ENCODE measurements at regions not wholly inside any gene's neighbourhood (a gene's known extent, or its start where the extent isn't known, plus 50 kb on each side); places are given as distances from the start of the nearest gene placed in this dataset.

DNA sequence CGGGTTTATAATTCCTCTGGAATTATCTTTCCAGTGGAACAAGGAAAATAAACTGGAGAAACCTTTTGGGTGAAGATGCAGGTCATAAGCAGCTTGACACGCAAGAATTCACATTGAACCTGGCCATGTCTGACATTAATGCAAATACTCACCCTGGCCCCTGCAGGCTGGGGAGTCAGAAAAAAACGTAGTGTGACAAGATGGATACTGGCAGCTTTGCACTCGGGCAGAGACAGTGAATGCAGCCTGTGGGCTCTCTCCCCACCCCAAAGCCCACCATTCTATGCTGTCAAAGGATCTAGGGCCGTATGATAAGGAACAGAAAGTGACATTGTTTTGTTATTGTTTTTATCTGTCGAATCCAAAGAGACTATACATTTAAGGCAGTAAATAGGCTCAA, 223.1 kb downstream of the RBM43 start:
- H4K20me1 ChIP-seq (ENCODE audit: insufficient read depth) = no peaks in the 10 kb centered on the region
- no peaks in the 10 kb centered on the region for H3K79me2 ChIP-seq (ENCODE audit: insufficient read depth)
- H2AFZ ChIP-seq = no peak overlapping the region
- DNase-seq = no peak
- H3K4me2 ChIP-seq (ENCODE audit: unreplicated experiment) = no peak overlapping the region
- no peak overlapping the region for H3K4me3 ChIP-seq
- no peaks in the 10 kb centered on the region for H3K9me2 ChIP-seq (ENCODE audit: insufficient read depth)
- no peaks in the 10 kb centered on the region for H3K36me3 ChIP-seq (ENCODE audit: low read depth)
- no peaks in the 10 kb centered on the region for H3K27me3 ChIP-seq (replicated peaks; ENCODE audit: insufficient read depth)
- no peak for TF ChIP-seq EZH2phosphoT487 (IDR thresholded peaks at IDR 0.05; ENCODE audit: insufficient read depth, low read depth)
- no peak for TF ChIP-seq EZH2 (IDR thresholded peaks at IDR 0.05; ENCODE audit: insufficient read depth, poor library complexity, severe bottlenecking)
- H3F3A ChIP-seq (ENCODE audit: insufficient read depth) = peaks cover 16% of the 10 kb centered on the region; the same call in 1 of the 2 replicates
- H3K27ac ChIP-seq = no peak overlapping the region
- H3K4me1 ChIP-seq (ENCODE audit: insufficient read depth) = peaks cover 18% of the 10 kb centered on the region
- WGBS, 2 experiments (ENCODE audit: low coverage in 1 of 2, low lambda C conversion rate in 2 of 2, missing lambda C conversion rate in 2 of 2) = 79 to 86% methylated on average over 6 of the region's 6 CpGs
- no peak overlapping the region for H3K9ac ChIP-seq
- H3K9me3 ChIP-seq (ENCODE audit: low read depth) = no peaks in the 10 kb centered on the region
- in situ Hi-C loops (cut with MboI) = loop anchor here (25.0 kb wide), 2 partner anchors 426 to 1451 kb away; partner anchors contain the start of gene MMADHC

DNA sequence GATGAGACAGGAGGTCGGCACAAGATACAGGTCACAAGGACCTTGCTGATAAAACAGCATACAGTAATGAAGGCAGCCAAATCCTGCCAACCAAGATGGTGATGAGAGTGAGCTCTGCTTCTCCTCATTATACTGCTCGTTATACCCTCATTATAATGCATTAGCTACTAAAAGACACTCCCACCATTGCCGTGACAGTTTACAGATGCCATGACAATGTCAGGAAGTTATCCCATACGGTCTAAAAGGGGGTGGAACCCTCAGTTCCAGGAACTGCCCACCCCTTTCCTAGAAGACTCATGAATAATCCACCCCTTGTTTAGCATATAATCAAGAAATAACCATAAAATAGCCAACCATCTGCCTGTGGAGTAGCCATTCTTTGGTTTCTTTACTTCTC, 224.2 kb downstream of the RBM43 start:
- WGBS, 2 experiments (ENCODE audit: low coverage in 1 of 2, low lambda C conversion rate in 2 of 2, missing lambda C conversion rate in 2 of 2) = 57 to 63% methylated on average over 4 of the region's 4 CpGs
- in situ Hi-C loops (cut with MboI) = loop anchor here (25.0 kb wide), 2 partner anchors 425 to 1450 kb away; partner anchors contain the start of gene MMADHC
- no peaks in the 10 kb centered on the region for H3K9me3 ChIP-seq (ENCODE audit: low read depth)

DNA sequence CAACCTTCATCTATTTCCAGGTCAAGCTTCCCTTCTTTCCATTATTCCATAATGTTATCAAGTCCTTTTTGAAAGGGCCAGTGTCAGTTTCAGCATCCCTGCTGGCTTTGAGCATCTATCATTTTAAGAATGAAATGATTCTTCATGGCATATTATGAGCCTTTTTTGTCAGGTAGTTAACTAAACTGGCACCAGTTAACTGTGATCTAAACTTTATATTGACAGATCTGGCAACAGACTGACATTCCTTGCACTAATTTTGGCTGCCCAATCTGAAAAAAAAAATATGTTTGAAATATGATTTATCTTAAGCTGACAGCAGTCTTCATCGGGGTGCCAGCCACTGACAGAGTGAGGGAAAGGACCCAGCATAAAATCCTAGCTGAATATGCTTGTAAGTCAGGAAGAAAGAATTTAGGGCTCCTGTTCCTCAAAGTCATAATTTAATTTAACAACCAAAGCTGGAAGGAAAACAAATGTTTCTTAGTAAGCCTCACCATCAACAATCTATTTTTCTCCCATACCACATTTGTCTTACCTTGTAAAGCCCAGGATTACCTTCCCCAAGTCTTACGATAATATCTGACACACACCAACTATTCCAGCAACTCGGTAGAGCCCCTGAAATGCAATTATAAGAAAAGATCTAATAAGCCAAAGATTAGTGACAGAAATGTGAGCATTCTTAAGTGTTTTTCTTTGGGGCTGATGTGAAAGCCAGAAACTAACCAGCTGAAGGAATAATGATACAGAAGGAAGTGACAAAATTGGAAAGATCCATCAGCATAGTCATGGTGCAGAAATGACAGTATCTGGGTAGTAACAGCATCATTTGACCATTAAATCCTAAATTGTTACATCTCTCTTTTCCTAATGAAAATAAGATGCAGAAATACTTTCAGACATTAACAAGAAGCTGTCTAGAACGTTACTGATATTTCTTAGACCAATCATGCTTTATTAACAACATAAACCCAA, 228.1 kb downstream of the RBM43 start:
- Histone ChIP-seq H3K79me2 (ENCODE audit: insufficient read depth) (no peaks in the 10 kb centered on the region), H3K36me3 (ENCODE audit: low read depth) (no peaks in the 10 kb centered on the region), H2AFZ (no peak overlapping the region), H3K4me3 (no peak overlapping the region), H3K4me2 (ENCODE audit: unreplicated experiment) (peak overlapping the region; percentile 15), H3K27me3 (replicated peaks; ENCODE audit: insufficient read depth) (no peaks in the 10 kb centered on the region), H3F3A (ENCODE audit: insufficient read depth) (peaks cover 47% of the 10 kb centered on the region), H4K20me1 (ENCODE audit: insufficient read depth) (no peaks in the 10 kb centered on the region), H3K9me2 (ENCODE audit: insufficient read depth) (no peaks in the 10 kb centered on the region), H3K9me3 (ENCODE audit: low read depth) (no peaks in the 10 kb centered on the region), H3K27ac (no peak overlapping the region), H3K9ac (no peak overlapping the region), H3K4me1 (ENCODE audit: insufficient read depth) (peaks cover 32% of the 10 kb centered on the region)
- TF ChIP-seq EZH2 (IDR thresholded peaks at IDR 0.05; ENCODE audit: insufficient read depth, poor library complexity, severe bottlenecking) = no peak
- TF ChIP-seq EZH2phosphoT487 (IDR thresholded peaks at IDR 0.05; ENCODE audit: insufficient read depth, low read depth) = no peak
- WGBS, 2 experiments (ENCODE audit: low coverage in 1 of 2, low lambda C conversion rate in 2 of 2, missing lambda C conversion rate in 2 of 2) = 16 to 18% methylated on average over 4 of the region's 4 CpGs
- no peak for DNase-seq
- in situ Hi-C loops (cut with MboI) = loop anchor here (25.0 kb wide), 2 partner anchors 421 to 1446 kb away; partner anchors contain the start of gene MMADHC

More for the DNA sequence above, 224.2 kb downstream of the RBM43 start:
- Histone ChIP-seq H3F3A (ENCODE audit: insufficient read depth) (peaks cover 25% of the 10 kb centered on the region), H4K20me1 (ENCODE audit: insufficient read depth) (no peaks in the 10 kb centered on the region), H3K4me2 (ENCODE audit: unreplicated experiment) (no peak overlapping the region), H3K27ac (no peak overlapping the region), H3K9me2 (ENCODE audit: insufficient read depth) (no peaks in the 10 kb centered on the region), H2AFZ (no peak overlapping the region), H3K9ac (no peak overlapping the region), H3K4me3 (no peak overlapping the region), H3K27me3 (replicated peaks; ENCODE audit: insufficient read depth) (no peaks in the 10 kb centered on the region), H3K79me2 (ENCODE audit: insufficient read depth) (no peaks in the 10 kb centered on the region), H3K36me3 (ENCODE audit: low read depth) (no peaks in the 10 kb centered on the region), H3K4me1 (ENCODE audit: insufficient read depth) (peaks cover 25% of the 10 kb centered on the region)
- no peak for TF ChIP-seq EZH2phosphoT487 (IDR thresholded peaks at IDR 0.05; ENCODE audit: insufficient read depth, low read depth)
- no peak for TF ChIP-seq EZH2 (IDR thresholded peaks at IDR 0.05; ENCODE audit: insufficient read depth, poor library complexity, severe bottlenecking)
- no peak for DNase-seq

DNA sequence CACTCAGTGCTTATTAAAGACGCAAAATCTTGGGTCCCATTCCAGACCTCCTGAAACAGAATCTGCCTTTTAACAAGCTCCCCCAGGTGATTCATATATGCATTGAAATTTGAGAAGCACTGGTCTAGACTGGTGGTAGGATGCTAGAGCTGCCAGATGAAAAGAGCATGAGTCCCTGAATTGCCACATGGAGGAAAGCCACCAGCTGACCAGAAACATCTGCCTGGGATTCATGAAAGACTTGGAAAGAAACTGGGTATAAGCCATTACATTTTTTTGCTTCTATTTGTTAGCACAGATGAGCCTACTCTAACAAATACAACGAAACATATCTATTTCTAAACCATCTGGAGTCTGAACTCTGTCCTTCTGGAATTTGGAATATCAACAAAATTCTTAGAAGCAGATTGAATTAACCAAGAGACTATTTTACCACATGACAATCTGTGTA, 228.9 kb downstream of the RBM43 start:
- WGBS, 2 experiments (ENCODE audit: low coverage in 1 of 2, low lambda C conversion rate in 2 of 2, missing lambda C conversion rate in 2 of 2) = 2 to 3% methylated on average over 2 of the region's 2 CpGs
- no peak overlapping the region for H3K27ac ChIP-seq
- no peaks in the 10 kb centered on the region for H3K36me3 ChIP-seq (ENCODE audit: low read depth)
- no peak overlapping the region for H3K9ac ChIP-seq
- H3K4me2 ChIP-seq (ENCODE audit: unreplicated experiment) = peak overlapping the region; percentile 15
- no peak for TF ChIP-seq EZH2 (IDR thresholded peaks at IDR 0.05; ENCODE audit: insufficient read depth, poor library complexity, severe bottlenecking)
- no peak for TF ChIP-seq EZH2phosphoT487 (IDR thresholded peaks at IDR 0.05; ENCODE audit: insufficient read depth, low read depth)
- H3K9me2 ChIP-seq (ENCODE audit: insufficient read depth) = no peaks in the 10 kb centered on the region
- H3K79me2 ChIP-seq (ENCODE audit: insufficient read depth) = no peaks in the 10 kb centered on the region
- H4K20me1 ChIP-seq (ENCODE audit: insufficient read depth) = no peaks in the 10 kb centered on the region
- no peak overlapping the region for H2AFZ ChIP-seq
- no peaks in the 10 kb centered on the region for H3K9me3 ChIP-seq (ENCODE audit: low read depth)
- no peak overlapping the region for H3K4me3 ChIP-seq
- peak; percentile 93 for DNase-seq
- in situ Hi-C loops (cut with MboI) = loop anchor here (25.0 kb wide), 2 partner anchors 420 to 1445 kb away; partner anchors contain the start of gene MMADHC
- peaks cover 34% of the 10 kb centered on the region for H3K4me1 ChIP-seq (ENCODE audit: insufficient read depth)
- H3K27me3 ChIP-seq (replicated peaks; ENCODE audit: insufficient read depth) = no peaks in the 10 kb centered on the region
- H3F3A ChIP-seq (ENCODE audit: insufficient read depth) = peaks cover 50% of the 10 kb centered on the region
